ENCODE measurements at regions not wholly inside any gene's neighbourhood (a gene's known extent, or its start where the extent isn't known, plus 50 kb on each side); places are given as distances from the start of the nearest gene placed in this dataset.

DNA sequence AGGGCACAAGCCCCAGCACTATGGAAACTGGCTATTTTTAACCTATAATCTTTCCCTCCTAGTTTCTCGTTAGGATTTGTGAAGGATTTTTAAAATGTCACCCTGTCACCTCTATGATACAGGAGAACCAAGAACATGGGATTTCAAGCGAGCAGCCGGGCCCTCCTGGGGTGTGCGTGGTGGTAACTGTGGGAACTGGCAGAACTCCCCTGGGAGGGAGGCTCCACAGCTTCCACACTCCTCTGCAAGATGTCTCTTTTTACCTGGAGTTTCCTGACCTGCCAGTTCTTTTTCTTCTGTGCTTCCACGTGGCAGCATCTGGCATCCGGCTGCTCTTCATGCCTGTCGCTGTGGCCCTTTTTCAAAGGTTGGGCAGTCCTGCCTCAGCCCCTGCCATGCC lies 386.3 kb upstream of the MYT1L start:
- in situ Hi-C loops (cut with MboI) (no loop called here), intact Hi-C loops (cut with micrococcal nuclease; ENCODE audit: unreplicated experiment) (no loop called here)
- Histone ChIP-seq H3K27me3 (replicated peaks in 1 of 2; ENCODE audit: control insufficient read depth in 2 of 2, insufficient read depth in 2 of 2, low read length in 1 of 2) (no peaks in the 10 kb centered on the region), H4K20me1 (ENCODE audit: control insufficient read depth, insufficient read depth) (no peaks in the 10 kb centered on the region), H3K79me2 (ENCODE audit: control insufficient read depth, insufficient read depth, low read length) (no peaks in the 10 kb centered on the region), H3K4me3 (no peak overlapping the region), H3K4me2 (ENCODE audit: control insufficient read depth, insufficient read depth) (no peak overlapping the region), H2AFZ (ENCODE audit: control insufficient read depth, low read depth, low read length) (no peak overlapping the region), H3K36me3 (ENCODE audit: control insufficient read depth in 2 of 2, insufficient read depth in 2 of 2, low read length in 1 of 2) (no peaks in the 10 kb centered on the region), H3K9me3 (replicated peaks; ENCODE audit: control insufficient read depth, insufficient read depth, low read length) (no peaks in the 10 kb centered on the region), H3K27ac (ENCODE audit: control insufficient read depth, insufficient read depth) (no peak overlapping the region), H3K4me1 (ENCODE audit: control insufficient read depth, insufficient read depth, low read length) (no peaks in the 10 kb centered on the region), H3K9ac (ENCODE audit: control insufficient read depth, insufficient read depth, low read length) (no peak overlapping the region)
- ChIA-PET CTCF (no interaction called here), POLR2A (no interaction called here), RAD21 (ENCODE audit: unreplicated experiment) (no interaction called here), SMC1A (ENCODE audit: uncharacterized antibody, unreplicated experiment) (no interaction called here)
- BruUV-seq (replicated peaks): no TSS peak
- FAIRE-seq (no peak), ATAC-seq (no peak), DNase-seq (ENCODE audit: low read depth, low spot score) (no peak)
- no peak for TF ChIP-seq NFYA (IDR thresholded peaks at IDR 0.05; ENCODE audit: borderline replicate concordance, low read depth, low read length)
- no peak for TF ChIP-seq TCF3 (IDR thresholded peaks at IDR 0.05; ENCODE audit: borderline replicate concordance, insufficient read depth, low read depth, low read length)
- no peak for TF ChIP-seq GABPA (IDR thresholded peaks at IDR 0.05; ENCODE audit: low read depth)
- TF ChIP-seq, protein P1, sequence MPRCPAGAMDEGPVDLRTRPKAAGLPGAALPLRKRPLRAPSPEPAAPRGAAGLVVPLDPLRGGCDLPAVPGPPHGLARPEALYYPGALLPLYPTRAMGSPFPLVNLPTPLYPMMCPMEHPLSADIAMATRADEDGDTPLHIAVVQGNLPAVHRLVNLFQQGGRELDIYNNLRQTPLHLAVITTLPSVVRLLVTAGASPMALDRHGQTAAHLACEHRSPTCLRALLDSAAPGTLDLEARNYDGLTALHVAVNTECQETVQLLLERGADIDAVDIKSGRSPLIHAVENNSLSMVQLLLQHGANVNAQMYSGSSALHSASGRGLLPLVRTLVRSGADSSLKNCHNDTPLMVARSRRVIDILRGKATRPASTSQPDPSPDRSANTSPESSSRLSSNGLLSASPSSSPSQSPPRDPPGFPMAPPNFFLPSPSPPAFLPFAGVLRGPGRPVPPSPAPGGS (IDR thresholded peaks at IDR 0.05; ENCODE audit: borderline replicate concordance, insufficient read depth, low read depth, low read length, poor library complexity, severe bottlenecking): no peak
- no peak for TF ChIP-seq GATAD2B (conservative IDR thresholded peaks at IDR 0.05; ENCODE audit: low read depth)
- no peak for TF ChIP-seq SIX5 (IDR thresholded peaks at IDR 0.05; ENCODE audit: low read depth, low read length, severe bottlenecking)
- TF ChIP-seq BACH1 (IDR thresholded peaks at IDR 0.05; ENCODE audit: borderline replicate concordance): no peak
- TF ChIP-seq HCFC1 (IDR thresholded peaks at IDR 0.05; ENCODE audit: low read length): no peak
- no peak for TF ChIP-seq POLR2A (IDR thresholded peaks at IDR 0.05; ENCODE audit: low read depth, low read length)
- TF ChIP-seq ZNF622 (IDR thresholded peaks at IDR 0.05): no peak
- WGBS (ENCODE audit: insufficient coverage, insufficient replicate concordance, low lambda C conversion rate, missing lambda C conversion rate): 29% methylated on average over 7 of the region's 7 CpGs

Data from GM12878 (cell line).